WERI-Rb-1 (cell line): ENCODE measurements at regions not wholly inside any gene's neighbourhood (a gene's known extent, or its start where the extent isn't known, plus 50 kb on each side); places are given as distances from the start of the nearest gene placed in this dataset.

Experiments
- DNase-seq: peaks from one replicate; pipeline ENCODE4 v3.0.0-alpha.2; 2020
- H3K27ac ChIP-seq: fragments of 250-450 bp; sonication (Bioruptor Pico); 2 replicates; pipeline ENCODE4 v1.5.1; 2020; ENCODE audit warnings: mild to moderate bottlenecking, moderate library complexity
- H3K27me3 ChIP-seq: fragments of 250-450 bp; sonication (Bioruptor Pico); 2 replicates; pipeline ENCODE4 v1.5.1; 2021; ENCODE audit warnings: mild to moderate bottlenecking, low read depth, moderate library complexity; ENCODE audit not compliant: insufficient read depth, severe bottlenecking
- H3K36me3 ChIP-seq: fragments of 250-450 bp; sonication (Bioruptor Pico); 2 replicates; pipeline ENCODE4 v1.5.1; 2020; ENCODE audit warnings: mild to moderate bottlenecking, moderate library complexity
- H3K4me3 ChIP-seq: 2 replicates; pipeline ENCODE4 v1.5.1; 2011; ENCODE audit warnings: low read depth, mild to moderate bottlenecking, control low read depth, low read length
- H3K9me3 ChIP-seq: fragments of 250-450 bp; sonication (Bioruptor Pico); 2 replicates; pipeline ENCODE4 v1.5.1; 2021; ENCODE audit warnings: mild to moderate bottlenecking, moderate library complexity; ENCODE audit not compliant: severe bottlenecking
- CTCF ChIP-seq: IDR thresholded peaks from 2 replicates; pipeline ENCODE4 v1.5.1; 2011; ENCODE audit warnings: low read depth, mild to moderate bottlenecking, control low read depth, inconsistent platforms, low read length

- no peak for DNase-seq
- no peak overlapping the region for H3K27ac ChIP-seq
- no peak for TF ChIP-seq CTCF
- no peaks in the 10 kb centered on the region for H3K36me3 ChIP-seq
- H3K4me3 ChIP-seq = no peak overlapping the region
- H3K27me3 ChIP-seq = no peaks in the 10 kb centered on the region
- no peaks in the 10 kb centered on the region for H3K9me3 ChIP-seq
Measured at GRCh38 chr2:64196963-64197362, 52.7 kb upstream of the PELI1 start.

GRCh38 chr2:64201151-64201550, 56.9 kb upstream of the PELI1 start:
- H3K36me3 ChIP-seq = no peaks in the 10 kb centered on the region
- TF ChIP-seq CTCF = no peak
- no peak for DNase-seq

DNA sequence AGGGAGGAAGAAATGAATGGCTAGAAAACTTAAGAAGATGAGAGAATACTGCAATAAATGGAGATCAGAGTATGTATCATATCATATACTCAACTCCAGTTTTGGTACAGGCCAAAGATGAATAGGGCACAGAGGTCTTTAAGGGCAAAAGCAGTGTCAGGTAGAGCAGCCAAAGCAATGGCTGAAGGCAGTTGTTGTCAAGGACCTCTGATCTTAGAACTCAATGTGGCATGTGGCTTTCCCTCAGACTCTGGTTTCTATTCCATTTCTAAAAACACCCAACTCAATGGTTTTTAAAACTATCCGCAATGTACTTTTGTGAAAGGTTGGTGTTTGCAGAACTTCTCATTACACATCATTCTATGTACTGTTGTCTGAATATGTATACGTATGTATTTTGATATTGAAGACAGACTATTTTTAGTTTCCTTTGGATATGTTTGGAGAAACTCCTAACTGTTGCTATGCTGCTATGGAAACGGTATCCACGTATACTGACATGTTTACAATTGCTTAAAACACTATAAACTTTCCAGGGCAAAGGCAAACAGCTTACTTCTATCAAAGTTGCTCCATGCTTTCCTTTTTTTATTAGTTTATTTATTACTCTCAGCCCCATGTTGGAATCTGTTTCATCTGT, 58.1 kb upstream of the PELI1 start:
- no peaks in the 10 kb centered on the region for H3K36me3 ChIP-seq
- no peaks in the 10 kb centered on the region for H3K9me3 ChIP-seq
- H3K27me3 ChIP-seq = no peaks in the 10 kb centered on the region
- no peak for TF ChIP-seq CTCF
- H3K27ac ChIP-seq = no peak overlapping the region
- DNase-seq = no peak
- no peak overlapping the region for H3K4me3 ChIP-seq

More at GRCh38 chr2:64201151-64201550, 56.9 kb upstream of the PELI1 start:
- Histone ChIP-seq H3K27me3 (no peaks in the 10 kb centered on the region), H3K27ac (no peak overlapping the region), H3K9me3 (no peaks in the 10 kb centered on the region), H3K4me3 (no peak overlapping the region)

GRCh38 chr2:64203131-64203857, 59.1 kb upstream of the PELI1 start:
- no peak for TF ChIP-seq CTCF
- Histone ChIP-seq H3K4me3 (peak overlapping the region; percentile 46), H3K36me3 (no peaks in the 10 kb centered on the region), H3K27me3 (no peaks in the 10 kb centered on the region), H3K27ac (no peak overlapping the region), H3K9me3 (no peaks in the 10 kb centered on the region)
- DNase-seq = peak; percentile 32

DNA sequence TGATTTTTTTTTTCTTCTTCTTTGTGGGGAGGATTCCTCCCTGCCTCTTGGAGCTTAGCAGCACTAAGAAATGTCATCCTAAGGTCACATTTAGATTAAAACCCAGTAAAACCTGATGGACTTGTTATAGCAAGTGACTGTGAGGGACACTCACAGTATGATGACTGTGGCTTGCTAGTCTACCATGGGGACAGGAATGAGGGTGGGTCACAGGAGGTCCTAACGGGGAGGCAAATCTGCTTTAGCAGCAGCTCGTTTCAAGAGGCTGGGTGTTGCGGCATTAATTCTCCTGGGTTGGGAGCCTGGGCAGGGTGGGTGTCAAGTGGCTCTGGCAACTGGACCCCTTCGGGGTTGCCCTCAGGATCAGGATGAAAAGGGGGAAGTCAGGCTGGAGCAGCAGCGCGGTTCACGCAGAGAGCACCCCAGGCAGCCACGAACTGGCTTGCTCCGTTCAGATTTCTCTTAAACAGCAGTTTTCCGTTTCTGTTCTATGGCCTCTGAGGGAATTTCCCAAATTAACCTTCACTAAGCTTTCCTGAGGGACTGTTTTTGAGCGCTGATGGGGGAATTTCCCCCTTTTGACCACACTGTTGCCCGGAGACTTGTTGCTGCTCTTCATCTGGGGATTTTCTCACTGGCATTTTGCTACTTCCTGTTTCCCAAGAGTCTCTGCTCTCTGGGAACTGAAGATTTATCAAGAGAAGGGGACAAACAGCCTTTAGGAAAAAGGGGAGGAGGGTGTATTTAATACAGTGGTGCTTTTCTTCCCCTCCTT, 59.8 kb upstream of the PELI1 start:
- H3K27me3 ChIP-seq = no peaks in the 10 kb centered on the region
- DNase-seq = peak; percentile 59
- TF ChIP-seq CTCF = no peak
- peak overlapping the region; percentile 46 for H3K4me3 ChIP-seq
- peak overlapping the region; percentile 53 for H3K27ac ChIP-seq
- H3K36me3 ChIP-seq = no peaks in the 10 kb centered on the region
- H3K9me3 ChIP-seq = no peaks in the 10 kb centered on the region
